ENCODE measurements at regions not wholly inside any gene's neighbourhood (a gene's known extent, or its start where the extent isn't known, plus 50 kb on each side); places are given as distances from the start of the nearest gene placed in this dataset.

DNA sequence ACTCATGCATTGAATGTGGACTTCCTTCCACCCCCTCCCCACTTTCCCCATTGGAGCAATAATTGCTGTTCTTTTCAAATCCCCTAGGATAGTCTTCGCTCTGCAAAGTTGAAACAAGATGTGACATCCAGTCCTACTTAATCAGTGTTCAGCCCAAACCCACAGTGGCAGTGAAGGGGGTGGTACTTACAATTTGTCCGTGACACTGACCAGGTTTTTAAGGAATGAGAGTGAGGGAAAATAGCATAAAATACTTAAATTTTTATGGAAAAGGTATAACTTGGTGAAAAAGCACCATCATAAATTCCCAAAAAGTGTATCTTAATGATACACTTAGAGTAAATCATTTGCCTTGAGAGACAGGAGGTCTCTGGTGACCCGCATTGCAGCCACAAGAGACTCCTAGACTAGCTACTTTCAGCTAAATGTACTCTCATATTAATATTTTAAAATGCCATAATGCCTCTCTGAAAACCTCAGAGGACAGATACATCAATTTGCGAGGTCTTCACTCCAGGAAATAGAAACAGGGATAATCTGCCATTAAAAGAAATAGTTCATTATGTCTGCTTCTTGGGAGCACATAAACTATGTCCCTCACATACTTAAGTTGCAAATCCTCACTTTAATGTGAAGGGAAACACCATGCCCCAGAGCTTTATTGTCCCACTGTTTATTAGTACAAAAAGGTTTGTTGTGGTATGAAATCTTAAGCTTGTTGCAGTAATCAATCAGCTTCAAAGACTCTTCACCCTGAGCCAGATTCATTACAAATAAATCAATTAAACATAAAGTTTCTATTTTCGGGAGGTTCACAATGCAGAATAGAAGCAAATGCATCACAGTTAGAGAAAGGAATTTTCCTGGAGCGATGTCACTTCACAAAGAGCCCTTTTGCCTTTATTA lies 343.6 kb upstream of the ISL1 start:
- Histone ChIP-seq H3K4me1 (ENCODE audit: control insufficient read depth, insufficient read depth, low read length) (no peaks in the 10 kb centered on the region; the same call in 1 of the 2 replicates), H3K27ac (ENCODE audit: extremely low read depth, low read depth, low read length) (no peak overlapping the region), H3K9me3 (ENCODE audit: control insufficient read depth, insufficient read depth, low read depth, low read length) (no peaks in the 10 kb centered on the region), H3K4me3 (ENCODE audit: low read depth, low read length) (no peak overlapping the region), H3K36me3 (ENCODE audit: control insufficient read depth in 2 of 2, insufficient read depth in 1 of 2, low read length in 2 of 2) (no peaks in the 10 kb centered on the region)
- TF ChIP-seq, protein P1, sequence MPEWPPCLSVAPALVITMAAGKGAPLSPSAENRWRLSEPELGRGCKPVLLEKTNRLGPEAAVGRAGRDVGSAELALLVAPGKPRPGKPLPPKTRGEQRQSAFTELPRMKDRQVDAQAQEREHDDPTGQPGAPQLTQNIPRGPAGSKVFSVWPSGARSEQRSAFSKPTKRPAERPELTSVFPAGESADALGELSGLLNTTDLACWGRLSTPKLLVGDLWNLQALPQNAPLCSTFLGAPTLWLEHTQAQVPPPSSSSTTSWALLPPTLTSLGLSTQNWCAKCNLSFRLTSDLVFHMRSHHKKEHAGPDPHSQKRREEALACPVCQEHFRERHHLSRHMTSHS (tag by site-specific recombination; IDR thresholded peaks at IDR 0.05) = no peak
- TF ChIP-seq SP2 (tag by site-specific recombination; IDR thresholded peaks at IDR 0.05) (no peak), ZNF600 (tag by site-specific recombination; IDR thresholded peaks at IDR 0.05) (no peak), ZNF629 (tag by site-specific recombination; IDR thresholded peaks at IDR 0.05) (no peak), ZNF366 (tag by site-specific recombination; conservative IDR thresholded peaks at IDR 0.05) (no peak), ZNF48 (tag by site-specific recombination; IDR thresholded peaks at IDR 0.05) (no peak), ZNF510 (tag by site-specific recombination; IDR thresholded peaks at IDR 0.05; ENCODE audit: insufficient replicate concordance) (no peak), BCL11A (tag by site-specific recombination; IDR thresholded peaks at IDR 0.05; ENCODE audit: low read depth) (no peak), MEIS1 (CRISPR knock-in tag; IDR thresholded peaks at IDR 0.05; ENCODE audit: borderline replicate concordance) (no peak), SCRT2 (tag by site-specific recombination; IDR thresholded peaks at IDR 0.05) (no peak), ZSCAN30 (tag by site-specific recombination; IDR thresholded peaks at IDR 0.05) (no peak), ZNF561 (tag by site-specific recombination; IDR thresholded peaks at IDR 0.05; ENCODE audit: borderline replicate concordance) (no peak), ZNF350 (tag by site-specific recombination; IDR thresholded peaks at IDR 0.05) (no peak)
- TF ChIP-seq, protein P2, sequence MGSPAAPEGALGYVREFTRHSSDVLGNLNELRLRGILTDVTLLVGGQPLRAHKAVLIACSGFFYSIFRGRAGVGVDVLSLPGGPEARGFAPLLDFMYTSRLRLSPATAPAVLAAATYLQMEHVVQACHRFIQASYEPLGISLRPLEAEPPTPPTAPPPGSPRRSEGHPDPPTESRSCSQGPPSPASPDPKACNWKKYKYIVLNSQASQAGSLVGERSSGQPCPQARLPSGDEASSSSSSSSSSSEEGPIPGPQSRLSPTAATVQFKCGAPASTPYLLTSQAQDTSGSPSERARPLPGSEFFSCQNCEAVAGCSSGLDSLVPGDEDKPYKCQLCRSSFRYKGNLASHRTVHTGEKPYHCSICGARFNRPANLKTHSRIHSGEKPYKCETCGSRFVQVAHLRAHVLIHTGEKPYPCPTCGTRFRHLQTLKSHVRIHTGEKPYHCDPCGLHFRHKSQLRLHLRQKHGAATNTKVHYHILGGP (tag by site-specific recombination; IDR thresholded peaks at IDR 0.05) = no peak
- TF ChIP-seq, protein P3, sequence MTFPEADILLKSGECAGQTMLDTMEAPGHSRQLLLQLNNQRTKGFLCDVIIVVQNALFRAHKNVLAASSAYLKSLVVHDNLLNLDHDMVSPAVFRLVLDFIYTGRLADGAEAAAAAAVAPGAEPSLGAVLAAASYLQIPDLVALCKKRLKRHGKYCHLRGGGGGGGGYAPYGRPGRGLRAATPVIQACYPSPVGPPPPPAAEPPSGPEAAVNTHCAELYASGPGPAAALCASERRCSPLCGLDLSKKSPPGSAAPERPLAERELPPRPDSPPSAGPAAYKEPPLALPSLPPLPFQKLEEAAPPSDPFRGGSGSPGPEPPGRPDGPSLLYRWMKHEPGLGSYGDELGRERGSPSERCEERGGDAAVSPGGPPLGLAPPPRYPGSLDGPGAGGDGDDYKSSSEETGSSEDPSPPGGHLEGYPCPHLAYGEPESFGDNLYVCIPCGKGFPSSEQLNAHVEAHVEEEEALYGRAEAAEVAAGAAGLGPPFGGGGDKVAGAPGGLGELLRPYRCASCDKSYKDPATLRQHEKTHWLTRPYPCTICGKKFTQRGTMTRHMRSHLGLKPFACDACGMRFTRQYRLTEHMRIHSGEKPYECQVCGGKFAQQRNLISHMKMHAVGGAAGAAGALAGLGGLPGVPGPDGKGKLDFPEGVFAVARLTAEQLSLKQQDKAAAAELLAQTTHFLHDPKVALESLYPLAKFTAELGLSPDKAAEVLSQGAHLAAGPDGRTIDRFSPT (tag by site-specific recombination; IDR thresholded peaks at IDR 0.05) = no peak
- TF ChIP-seq, protein P4, sequence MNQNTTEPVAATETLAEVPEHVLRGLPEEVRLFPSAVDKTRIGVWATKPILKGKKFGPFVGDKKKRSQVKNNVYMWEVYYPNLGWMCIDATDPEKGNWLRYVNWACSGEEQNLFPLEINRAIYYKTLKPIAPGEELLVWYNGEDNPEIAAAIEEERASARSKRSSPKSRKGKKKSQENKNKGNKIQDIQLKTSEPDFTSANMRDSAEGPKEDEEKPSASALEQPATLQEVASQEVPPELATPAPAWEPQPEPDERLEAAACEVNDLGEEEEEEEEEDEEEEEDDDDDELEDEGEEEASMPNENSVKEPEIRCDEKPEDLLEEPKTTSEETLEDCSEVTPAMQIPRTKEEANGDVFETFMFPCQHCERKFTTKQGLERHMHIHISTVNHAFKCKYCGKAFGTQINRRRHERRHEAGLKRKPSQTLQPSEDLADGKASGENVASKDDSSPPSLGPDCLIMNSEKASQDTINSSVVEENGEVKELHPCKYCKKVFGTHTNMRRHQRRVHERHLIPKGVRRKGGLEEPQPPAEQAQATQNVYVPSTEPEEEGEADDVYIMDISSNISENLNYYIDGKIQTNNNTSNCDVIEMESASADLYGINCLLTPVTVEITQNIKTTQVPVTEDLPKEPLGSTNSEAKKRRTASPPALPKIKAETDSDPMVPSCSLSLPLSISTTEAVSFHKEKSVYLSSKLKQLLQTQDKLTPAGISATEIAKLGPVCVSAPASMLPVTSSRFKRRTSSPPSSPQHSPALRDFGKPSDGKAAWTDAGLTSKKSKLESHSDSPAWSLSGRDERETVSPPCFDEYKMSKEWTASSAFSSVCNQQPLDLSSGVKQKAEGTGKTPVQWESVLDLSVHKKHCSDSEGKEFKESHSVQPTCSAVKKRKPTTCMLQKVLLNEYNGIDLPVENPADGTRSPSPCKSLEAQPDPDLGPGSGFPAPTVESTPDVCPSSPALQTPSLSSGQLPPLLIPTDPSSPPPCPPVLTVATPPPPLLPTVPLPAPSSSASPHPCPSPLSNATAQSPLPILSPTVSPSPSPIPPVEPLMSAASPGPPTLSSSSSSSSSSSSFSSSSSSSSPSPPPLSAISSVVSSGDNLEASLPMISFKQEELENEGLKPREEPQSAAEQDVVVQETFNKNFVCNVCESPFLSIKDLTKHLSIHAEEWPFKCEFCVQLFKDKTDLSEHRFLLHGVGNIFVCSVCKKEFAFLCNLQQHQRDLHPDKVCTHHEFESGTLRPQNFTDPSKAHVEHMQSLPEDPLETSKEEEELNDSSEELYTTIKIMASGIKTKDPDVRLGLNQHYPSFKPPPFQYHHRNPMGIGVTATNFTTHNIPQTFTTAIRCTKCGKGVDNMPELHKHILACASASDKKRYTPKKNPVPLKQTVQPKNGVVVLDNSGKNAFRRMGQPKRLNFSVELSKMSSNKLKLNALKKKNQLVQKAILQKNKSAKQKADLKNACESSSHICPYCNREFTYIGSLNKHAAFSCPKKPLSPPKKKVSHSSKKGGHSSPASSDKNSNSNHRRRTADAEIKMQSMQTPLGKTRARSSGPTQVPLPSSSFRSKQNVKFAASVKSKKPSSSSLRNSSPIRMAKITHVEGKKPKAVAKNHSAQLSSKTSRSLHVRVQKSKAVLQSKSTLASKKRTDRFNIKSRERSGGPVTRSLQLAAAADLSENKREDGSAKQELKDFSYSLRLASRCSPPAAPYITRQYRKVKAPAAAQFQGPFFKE (tag by site-specific recombination; IDR thresholded peaks at IDR 0.05; ENCODE audit: borderline replicate concordance) = no peak
- ChIA-PET CTCF (interaction anchor here (1.1 kb wide), 1 partner anchor 11 kb away, joined by 8 read pairs; no protein-coding TSS in a partner anchor), POLR2A (no interaction called here)
